HCT116 (cell line): ENCODE measurements at regions not wholly inside any gene's neighbourhood (a gene's known extent, or its start where the extent isn't known, plus 50 kb on each side); places are given as distances from the start of the nearest gene placed in this dataset.

Experiments
- ATAC-seq: fragments of 200-7000 bp; cut with Tn5 transposase; 2 replicates; pipeline ENCODE4 v1.9.1; 2020; ENCODE audit warnings: mild to moderate bottlenecking, moderate library complexity
- BruUV-seq: library from RNA; stranded (reverse); fragments of 400-500 nt; replicated peaks from 2 replicates; lab custom pipeline; 2021; lab: Mats Ljungman, UMichigan
- CTCF ChIA-PET: fragments of 300-600 bp; sonication (Branson Sonifier 250); formaldehyde crosslinking; loops from one replicate; lab custom pipeline; 2021; ENCODE audit warnings: antibody characterized with exemption; lab: Charles Lee
- POLR2A ChIA-PET: fragments of 300-600, 350-600 bp; sonication (Branson Sonifier 250); formaldehyde crosslinking; loops from one replicate; lab custom pipeline; 2021; ENCODE audit warnings: antibody characterized with exemption; lab: Charles Lee
- RAD21 ChIA-PET, 2 experiments: fragments of 300-600 bp; sonication (Branson Sonifier 250); formaldehyde crosslinking; loops; one replicate each; lab custom pipeline; 2023; ENCODE audit warnings: low total read pairs in 2 of 2; ENCODE audit not compliant: uncharacterized antibody in 2 of 2, unreplicated experiment in 2 of 2, low non-redundant PET in 1 of 2; lab: Charles Lee
- DNase-seq: peaks from one replicate; pipeline ENCODE4 v3.0.0-alpha.2; 2010; ENCODE audit warnings: low read depth, low spot score
- H2AFZ ChIP-seq: fragments of 200-600 bp; shearing (Covaris generic), sonication (generic); 2 replicates; pipeline ENCODE4 v1.6.1; 2017; ENCODE audit warnings: low read depth, mixed run types, mixed read lengths, antibody characterized with exemption, low read length; ENCODE audit not compliant: poor library complexity, severe bottlenecking
- H3K27ac ChIP-seq: 2 replicates; pipeline ENCODE4 v1.5.1; 2012; ENCODE audit warnings: low read depth, low read length
- H3K27me3 ChIP-seq: fragments of 200-600 bp; sonication (generic); 2 replicates; pipeline ENCODE4 v1.6.1; 2016; ENCODE audit warnings: mixed run types, low read length, mixed read lengths; ENCODE audit not compliant: insufficient read depth
- H3K36me3 ChIP-seq, 2 experiments: fragments of 200-500 bp in 1 of 2; fragments of 200-600 bp in 1 of 2; sonication (Bioruptor generic) in 1 of 2; sonication (generic) in 1 of 2; 2 replicates each; pipeline versions ENCODE4 v1.5.1 to v1.6.1; 2014 to 2016; ENCODE audit warnings: low read length in 2 of 2, inconsistent platforms in 1 of 2, mixed read lengths in 1 of 2, mixed run types in 1 of 2; ENCODE audit not compliant: insufficient read depth in 2 of 2, control insufficient read depth in 1 of 2
- H3K4me1 ChIP-seq, 2 experiments: fragments of 200-600 bp in 1 of 2; sonication (generic) in 1 of 2; 2 replicates each; pipeline versions ENCODE4 v1.5.1 to v1.6.1; 2012 to 2017; ENCODE audit warnings: low read length in 2 of 2, inconsistent platforms in 1 of 2, mild to moderate bottlenecking in 1 of 2, mixed read lengths in 1 of 2, mixed run types in 1 of 2, moderate library complexity in 1 of 2; ENCODE audit not compliant: insufficient read depth in 2 of 2, control insufficient read depth in 1 of 2
- H3K4me2 ChIP-seq: fragments of 200-600 bp; sonication (generic); 2 replicates; pipeline ENCODE4 v1.6.1; 2017; ENCODE audit warnings: mixed run types, low read length, mixed read lengths
- H3K4me3 ChIP-seq, 2 experiments: fragments of 200-600 bp in 1 of 2; sonication (generic) in 1 of 2; replicated peaks in 1 of 2; 2 replicates each; pipeline ENCODE4 v1.5.1; 2011 to 2016; ENCODE audit warnings: low read length in 2 of 2, control low read depth in 1 of 2, low read depth in 1 of 2, mild to moderate bottlenecking in 1 of 2, mixed read lengths in 1 of 2, mixed run types in 1 of 2
- H3K79me2 ChIP-seq: fragments of 200-600 bp; sonication (generic); 2 replicates; pipeline ENCODE4 v1.6.1; 2017; ENCODE audit warnings: mild to moderate bottlenecking, mixed run types, low read length, moderate library complexity, mixed read lengths; ENCODE audit not compliant: insufficient read depth
- H3K9ac ChIP-seq: fragments of 200-600 bp; sonication (generic); 2 replicates; pipeline ENCODE4 v1.6.1; 2016; ENCODE audit warnings: low read length, mixed read lengths
- H3K9me2 ChIP-seq: fragments of 200-600 bp; sonication (generic), shearing (Covaris generic); 2 replicates; pipeline ENCODE4 v1.6.1; 2017; ENCODE audit warnings: mixed run types, mild to moderate bottlenecking, moderate library complexity; ENCODE audit not compliant: insufficient read depth
- H3K9me3 ChIP-seq, 2 experiments: fragments of 200-500 bp in 1 of 2; fragments of 200-600 bp in 1 of 2; sonication (Bioruptor generic) in 1 of 2; sonication (generic) in 1 of 2; 2 replicates each; pipeline ENCODE4 v1.6.1; 2014 to 2017; ENCODE audit warnings: low read length in 2 of 2, mixed read lengths in 2 of 2, inconsistent platforms in 1 of 2, low read depth in 1 of 2, mild to moderate bottlenecking in 1 of 2, mixed run types in 1 of 2, moderate library complexity in 1 of 2; ENCODE audit not compliant: control insufficient read depth in 1 of 2, insufficient read depth in 1 of 2
- H4K20me1 ChIP-seq: fragments of 200-600 bp; sonication (generic), shearing (Covaris generic); 2 replicates; pipeline ENCODE4 v1.6.1; 2017; ENCODE audit warnings: mixed run types, mild to moderate bottlenecking, moderate library complexity; ENCODE audit not compliant: insufficient read depth
- ATF3 ChIP-seq: IDR thresholded peaks from 2 replicates; pipeline ENCODE4 v1.6.1; 2012
- CBX3 ChIP-seq: IDR thresholded peaks from 2 replicates; pipeline ENCODE4 v1.6.1; 2012; ENCODE audit warnings: low read depth
- CEBPB ChIP-seq: IDR thresholded peaks from 2 replicates; pipeline ENCODE4 v1.6.1; 2012; ENCODE audit warnings: low read depth
- CTCF ChIP-seq, 3 experiments: fragments of 200-600 bp in 1 of 3; sonication (generic) in 1 of 3; IDR thresholded peaks in 2 of 3; conservative IDR thresholded peaks in 1 of 3; 2 replicates each; pipeline ENCODE4 v1.5.1; 2012 to 2017; ENCODE audit warnings: low read depth in 2 of 3, low read length in 2 of 3, antibody characterized with exemption in 1 of 3, borderline replicate concordance in 1 of 3, control low read depth in 1 of 3, mild to moderate bottlenecking in 1 of 3, mixed read lengths in 1 of 3, mixed run types in 1 of 3, moderate library complexity in 1 of 3; ENCODE audit not compliant: insufficient read depth in 1 of 3
- ELF1 ChIP-seq: IDR thresholded peaks from 2 replicates; pipeline ENCODE4 v1.6.1; 2012; ENCODE audit warnings: low read depth, borderline replicate concordance
- EZH2 ChIP-seq: fragments of 200-600 bp; sonication (generic); IDR thresholded peaks from 2 replicates; pipeline ENCODE4 v1.6.1; 2017; ENCODE audit warnings: antibody characterized with exemption, mixed run types
- EZH2phosphoT487 ChIP-seq: fragments of 200-600 bp; IDR thresholded peaks from 2 replicates; pipeline ENCODE4 v1.6.1; 2018; ENCODE audit warnings: antibody characterized with exemption, borderline replicate concordance
- FOSL1 ChIP-seq: IDR thresholded peaks from 2 replicates; pipeline ENCODE4 v1.6.1; 2012; ENCODE audit warnings: low read depth
- MAX ChIP-seq: IDR thresholded peaks from 2 replicates; pipeline ENCODE4 v1.6.1; 2012
- RAD21 ChIP-seq: IDR thresholded peaks from 2 replicates; pipeline ENCODE4 v1.6.1; 2012; ENCODE audit warnings: low read depth, mild to moderate bottlenecking
- SP1 ChIP-seq: IDR thresholded peaks from 2 replicates; pipeline ENCODE4 v1.6.1; 2012; ENCODE audit warnings: low read depth
- YY1 ChIP-seq: IDR thresholded peaks from 2 replicates; pipeline ENCODE4 v1.6.1; 2011; ENCODE audit warnings: low read length, low read depth, moderate library complexity, mild to moderate bottlenecking; ENCODE audit not compliant: insufficient replicate concordance; ENCODE audit errors: extremely low read depth
- ZBTB33 ChIP-seq: IDR thresholded peaks from 2 replicates; pipeline ENCODE4 v1.6.1; 2011; ENCODE audit warnings: mild to moderate bottlenecking, low read length, moderate library complexity; ENCODE audit not compliant: insufficient replicate concordance; ENCODE audit errors: extremely low read depth
- ZNF274 ChIP-seq: fragments of 200-500 bp; sonication (Bioruptor generic); IDR thresholded peaks from 2 replicates; pipeline ENCODE4 v1.6.1; 2014; ENCODE audit warnings: mild to moderate bottlenecking, low read depth, low read length, inconsistent platforms
- intact Hi-C: fragments of 100-400 bp; cut with micrococcal nuclease; formaldehyde crosslinking; loops from 2 replicates; pipeline ENCODE4 v1.10.0; 2022

GRCh38 chr2:122804494-122804893, 1049.0 kb downstream of the TSN start:
- no TSS peak for BruUV-seq
- H3K9me2 ChIP-seq, result no peaks in the 10 kb centered on the region
- H3K9ac ChIP-seq, result no peak overlapping the region
- no peak for DNase-seq
- H3K27ac ChIP-seq, result no peak overlapping the region
- RAD21 ChIA-PET, result no interaction called here
- H3K4me1 ChIP-seq, result no peaks in the 10 kb centered on the region
- TF ChIP-seq RAD21 (no peak), CEBPB (no peak), YY1 (no peak), CBX3 (no peak), MAX (no peak), EZH2phosphoT487 (no peak), ZBTB33 (no peak), CTCF (IDR thresholded peaks at IDR 0.05 in 2 of 3, conservative IDR thresholded peaks at IDR 0.05 in 1 of 3; ENCODE audit: borderline replicate concordance in 1 of 3, insufficient read depth in 1 of 3, low read depth in 2 of 3, low read length in 2 of 3) (no peak), ELF1 (no peak), SP1 (no peak), ZNF274 (no peak), ATF3 (no peak), FOSL1 (no peak), EZH2 (no peak)
- CTCF ChIA-PET, result no interaction called here
- peaks cover 16 to 21% of the 10 kb centered on the region in 2 experiments; a peak in 2 of 4 replicates for H3K9me3 ChIP-seq
- H3K4me3 ChIP-seq, result no peak overlapping the region
- no peaks in the 10 kb centered on the region for H3K79me2 ChIP-seq
- intact Hi-C loops, result no loop called here
- no peaks in the 10 kb centered on the region for H3K36me3 ChIP-seq
- H3K4me2 ChIP-seq, result no peak overlapping the region
- no peaks in the 10 kb centered on the region for H4K20me1 ChIP-seq
- POLR2A ChIA-PET, result no interaction called here
- H2AFZ ChIP-seq, result no peak overlapping the region
- no peak for ATAC-seq
- H3K27me3 ChIP-seq, result no peaks in the 10 kb centered on the region
